NCI-H1105 (cell line): ENCODE measurements at regions not wholly inside any gene's neighbourhood (a gene's known extent, or its start where the extent isn't known, plus 50 kb on each side); places are given as distances from the start of the nearest gene placed in this dataset.
"Not testable (repeated sequence)": the region's sequence is repeated elsewhere in the genome, so short reads cannot be mapped to it uniquely, and the experiment has no call there.

Source experiments
- DNase-seq: peaks from one replicate; lab custom pipeline; 2025; lab: John Stamatoyannopoulos, UW

DNA sequence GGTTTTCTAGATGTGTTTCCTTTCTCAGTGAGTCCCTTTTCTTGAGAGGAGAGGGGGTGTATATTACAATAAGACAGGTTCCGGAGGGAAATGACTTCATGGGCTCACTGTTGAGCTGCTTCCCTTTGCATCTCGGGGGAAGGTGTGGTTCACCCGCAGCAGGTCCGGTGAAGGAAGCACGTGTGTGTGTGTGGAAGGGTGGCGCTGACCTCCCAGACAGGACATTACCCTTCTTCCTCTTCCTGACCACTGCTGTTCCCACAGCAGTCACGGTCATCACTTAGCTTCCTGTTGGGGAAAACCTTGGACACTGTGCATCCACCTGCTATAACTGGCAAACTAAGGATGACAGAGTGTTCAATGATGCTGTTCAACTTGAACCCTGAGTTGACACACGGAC lies 83.6 kb downstream of the PLEKHG1 start:
- no peak for DNase-seq

DNA sequence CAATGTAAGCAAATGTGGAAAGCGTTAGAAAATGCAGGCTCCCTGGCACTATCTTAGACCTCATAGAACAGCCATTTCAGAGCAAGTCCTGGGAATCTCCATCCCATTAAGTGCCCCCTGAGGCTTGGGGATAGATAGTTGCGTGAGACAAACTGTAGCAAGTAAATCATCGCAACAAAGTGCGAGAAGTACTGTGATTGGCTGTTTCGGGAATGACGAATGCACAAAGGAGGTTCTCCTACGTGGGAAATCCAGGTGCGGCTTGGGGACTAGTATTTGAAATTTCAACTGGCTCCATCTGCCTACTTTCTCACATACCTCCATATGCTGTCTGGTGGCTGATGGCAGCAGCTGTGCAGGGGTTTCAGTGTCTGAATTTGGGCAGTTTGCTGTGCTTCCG lies 84.5 kb downstream of the PLEKHG1 start:
- DNase-seq, result no peak

DNA sequence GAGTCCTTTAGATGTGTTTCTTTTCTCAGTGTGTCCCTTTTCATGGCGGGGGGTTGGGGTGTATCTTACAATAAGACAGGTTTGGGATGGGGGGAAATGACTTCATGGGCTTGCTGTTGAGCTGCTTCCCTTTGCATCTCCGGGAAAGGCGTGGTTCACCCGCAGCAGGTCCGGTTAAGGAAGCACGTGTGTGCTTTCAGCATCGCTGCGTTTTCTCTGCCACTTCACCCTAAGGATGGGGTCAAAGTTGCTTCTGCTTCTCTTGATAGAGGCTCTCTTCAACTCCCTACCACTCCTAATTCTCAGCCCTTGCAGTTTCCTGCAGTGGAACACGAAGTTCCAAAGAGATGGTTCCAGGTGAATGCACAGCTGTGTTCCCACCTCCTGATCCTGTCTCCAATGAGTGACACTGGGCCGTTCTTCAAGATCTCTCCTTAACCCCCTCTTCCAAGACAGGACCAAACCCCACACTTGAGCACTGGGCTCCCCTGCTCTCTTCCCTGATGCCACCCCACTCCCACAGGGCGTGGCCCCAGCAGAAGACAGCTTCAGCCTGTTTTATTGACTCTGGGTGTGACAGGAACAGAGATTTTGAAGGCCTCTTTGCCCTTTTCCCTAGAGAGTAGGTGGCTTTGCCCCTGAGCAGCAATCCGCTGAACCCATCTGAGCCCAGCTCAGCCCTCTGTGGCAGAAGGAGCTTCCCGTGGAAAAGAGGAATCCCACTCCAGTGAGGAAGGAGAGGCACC lies 85.2 kb downstream of the PLEKHG1 start:
- DNase-seq, result no peak

DNA sequence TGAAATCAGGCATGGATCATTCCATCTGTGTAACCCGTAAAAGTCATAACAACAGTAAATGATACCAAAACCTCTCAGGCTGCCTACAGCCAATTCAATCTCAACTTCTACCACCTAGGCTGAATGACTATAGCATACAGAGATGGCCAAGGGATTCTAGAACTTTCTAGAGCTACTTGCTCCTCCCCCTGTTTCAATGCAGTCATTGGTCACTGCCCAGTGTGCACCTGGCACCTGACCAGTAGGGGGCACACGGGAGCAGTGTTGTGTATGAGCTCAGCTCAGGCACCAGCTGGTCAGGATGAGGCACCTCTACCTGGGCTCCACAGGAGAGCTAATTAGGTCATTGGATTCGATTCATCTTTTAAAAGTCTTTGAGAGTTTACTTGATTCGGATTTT lies 86.2 kb downstream of the PLEKHG1 start:
- no peak for DNase-seq

DNA sequence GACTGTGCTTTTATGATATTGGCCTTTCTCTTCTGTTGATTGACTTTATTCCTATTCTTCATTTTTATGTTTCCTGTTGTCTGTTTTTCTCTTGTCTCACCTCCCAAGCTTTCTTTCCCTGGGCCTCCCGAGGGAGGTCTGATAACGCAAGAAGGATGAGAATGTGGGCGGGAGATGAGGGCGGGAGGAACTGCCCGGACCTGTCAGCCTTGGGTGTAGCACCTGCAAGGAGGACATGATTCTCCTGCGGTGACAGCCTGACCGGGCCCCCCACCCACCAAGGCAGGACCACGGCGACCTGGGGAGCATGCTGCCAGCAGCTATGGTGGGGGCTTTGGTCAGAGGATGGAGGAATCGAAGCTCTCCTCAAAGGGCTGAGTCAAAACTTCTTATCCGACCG lies 86.9 kb downstream of the PLEKHG1 start:
- no peak for DNase-seq

DNA sequence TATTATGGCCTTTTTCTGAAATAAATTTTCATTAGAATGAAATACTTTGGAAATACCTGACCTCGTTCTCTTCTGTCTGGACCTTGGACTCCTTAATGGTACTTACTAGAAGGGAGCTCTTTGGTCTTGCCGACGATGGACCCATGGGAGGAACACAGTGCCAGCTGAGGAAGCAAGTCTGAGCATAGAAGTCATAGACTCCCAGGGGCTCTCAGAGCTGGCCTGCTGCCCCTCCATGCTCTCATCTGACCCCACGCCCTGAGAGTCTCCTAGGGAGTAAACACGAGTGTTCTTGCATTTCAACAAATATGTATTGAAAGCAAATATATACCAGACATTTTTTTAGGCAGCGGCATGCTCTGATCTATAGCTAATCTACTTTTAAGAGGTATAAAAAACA lies 87.8 kb downstream of the PLEKHG1 start:
- DNase-seq, result no peak

DNA sequence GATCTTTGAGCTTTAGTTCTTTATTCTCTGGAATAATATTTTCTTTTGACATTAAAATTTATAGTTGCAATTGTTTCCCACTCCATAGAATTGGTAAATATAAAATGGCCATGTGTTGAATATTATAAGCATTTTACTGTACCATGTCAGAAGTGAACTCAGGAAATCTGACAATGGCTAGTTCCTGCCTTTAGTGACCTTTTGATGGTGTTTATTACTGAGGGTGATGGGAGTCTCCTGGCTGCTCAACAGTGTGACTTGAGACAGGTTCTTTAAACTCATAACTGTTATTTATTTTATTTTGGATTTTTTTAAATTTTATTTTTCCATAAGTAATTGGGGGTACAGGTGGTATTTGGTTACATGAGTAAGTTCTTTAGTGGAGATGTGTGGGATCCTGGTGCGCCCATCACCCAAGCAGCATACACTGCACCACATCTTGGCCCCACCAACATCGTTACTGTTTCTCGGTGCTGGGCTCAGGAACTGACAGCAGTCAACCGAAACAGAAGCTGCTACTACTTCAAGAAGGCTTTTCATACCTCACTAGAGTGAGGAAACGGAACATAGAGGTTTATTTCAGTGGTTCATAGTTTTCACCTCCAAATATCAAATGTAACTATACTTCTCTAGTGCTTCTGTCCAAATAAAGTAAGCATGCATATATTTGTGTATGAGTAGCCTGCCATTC lies 90.4 kb downstream of the PLEKHG1 start:
- no peak for DNase-seq

DNA sequence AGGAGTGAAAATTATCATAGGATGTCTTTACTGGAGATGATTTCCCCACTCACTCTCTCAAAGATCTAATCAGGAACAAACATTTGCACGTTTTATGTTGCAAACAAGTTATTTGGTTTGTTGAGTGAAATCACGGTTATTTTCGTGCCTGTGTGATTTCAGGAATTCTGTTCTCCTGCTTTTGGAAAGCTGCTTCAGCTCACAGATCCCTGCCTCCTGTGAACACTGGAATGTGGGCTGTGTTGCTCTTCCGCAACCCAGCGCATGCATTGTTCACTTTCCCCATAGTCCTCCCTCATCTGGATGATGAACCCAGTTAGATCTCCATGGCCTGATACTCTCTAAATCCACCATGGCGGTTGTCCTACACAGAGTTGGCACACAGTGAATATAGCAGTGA lies 91.0 kb downstream of the PLEKHG1 start:
- DNase-seq, result no peak

DNA sequence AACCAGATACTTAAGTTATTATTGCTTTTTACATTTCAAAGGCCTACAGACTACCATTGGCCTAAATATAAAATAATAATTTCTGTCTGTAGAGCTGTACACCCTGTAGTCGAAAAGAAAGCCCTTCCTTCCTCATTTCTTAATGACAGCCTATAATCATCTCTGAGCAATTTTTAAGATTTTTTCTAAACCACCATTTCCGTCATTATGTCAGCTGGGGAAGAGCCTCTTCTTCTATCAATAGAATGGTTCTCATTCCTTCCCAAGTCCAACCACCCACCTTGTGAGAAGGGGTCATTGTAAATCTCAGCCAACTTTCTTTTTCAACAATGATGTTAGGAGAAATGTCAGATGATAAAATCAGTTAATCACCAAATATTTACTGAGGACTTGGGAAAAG lies 91.8 kb downstream of the PLEKHG1 start:
- no peak for DNase-seq

DNA sequence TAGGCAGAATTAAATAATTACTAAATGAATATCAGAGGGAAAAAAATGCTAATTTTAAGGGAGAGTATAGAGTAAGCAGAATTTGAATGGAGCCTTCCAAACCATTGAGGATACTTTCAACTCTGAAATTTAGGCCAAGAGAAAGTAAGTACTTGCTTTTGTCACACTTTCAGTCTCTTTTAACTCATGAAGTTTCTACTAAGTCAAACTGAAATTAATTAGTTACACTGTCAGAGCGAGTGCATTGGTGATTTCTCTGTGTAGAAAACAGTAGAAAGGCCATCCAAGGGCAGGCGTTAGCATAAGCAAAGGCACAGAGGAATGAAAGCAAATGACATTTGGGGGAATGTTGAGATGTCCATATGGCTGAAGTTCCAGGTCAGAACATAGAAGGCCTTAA lies 92.9 kb downstream of the PLEKHG1 start:
- no peak for DNase-seq

DNA sequence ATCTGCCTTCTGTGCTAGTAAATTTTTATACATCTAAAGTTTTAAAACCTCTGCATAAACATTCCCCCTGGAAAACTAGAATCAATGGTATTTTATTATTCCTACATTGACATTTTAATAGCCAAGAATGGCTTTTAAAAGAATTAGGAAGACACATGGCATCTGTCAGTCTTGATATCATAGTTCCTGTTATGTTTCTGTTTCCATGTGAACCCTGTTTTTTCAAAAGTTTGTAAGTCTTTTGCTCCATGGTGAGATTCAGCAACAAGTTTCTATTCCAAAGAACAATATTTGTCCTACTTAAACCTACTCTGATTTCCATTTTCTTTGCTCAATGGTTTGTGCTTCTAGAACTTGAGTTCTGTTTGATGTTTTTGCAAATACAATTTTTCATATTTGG lies 95.2 kb downstream of the PLEKHG1 start:
- no peak for DNase-seq

DNA sequence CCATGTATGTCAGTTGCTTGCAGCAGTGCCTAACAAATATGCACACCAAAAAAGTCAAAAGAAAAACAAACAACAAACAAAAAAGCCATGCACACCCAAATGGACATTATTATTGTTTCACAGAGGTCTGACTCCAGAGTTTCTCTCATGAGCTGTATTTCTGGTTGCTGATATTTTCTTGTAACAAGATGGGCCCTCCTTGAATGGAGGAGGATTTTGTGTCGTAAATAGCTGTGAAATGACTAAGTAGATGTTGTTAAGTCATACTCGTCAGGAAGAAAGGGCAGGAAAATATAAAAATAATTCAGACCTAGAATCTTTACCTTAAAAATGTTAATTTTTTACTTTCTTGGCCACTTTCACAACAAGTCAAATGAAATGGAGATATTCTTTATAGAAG lies 96.0 kb downstream of the PLEKHG1 start:
- DNase-seq, result no peak

DNA sequence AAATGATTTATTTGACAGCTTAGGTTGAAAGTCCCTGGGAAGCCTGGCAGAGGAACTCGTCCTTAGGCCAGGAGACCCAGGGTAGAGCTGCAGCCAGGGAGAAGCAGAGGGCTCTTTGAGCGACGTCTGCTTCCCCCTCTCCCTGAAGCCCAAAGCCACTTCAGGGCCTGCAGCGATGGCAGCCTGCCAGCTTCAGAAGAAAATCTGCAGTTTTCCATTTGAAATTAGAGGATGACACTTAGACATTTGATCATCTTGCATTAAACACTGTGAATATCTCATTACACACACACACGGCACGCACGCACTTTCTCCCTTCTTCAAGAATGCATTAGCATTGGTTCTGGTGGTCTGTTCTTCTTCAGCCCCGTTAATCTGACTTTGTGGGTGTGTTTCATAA lies 96.5 kb downstream of the PLEKHG1 start:
- DNase-seq, result peak; percentile 31

DNA sequence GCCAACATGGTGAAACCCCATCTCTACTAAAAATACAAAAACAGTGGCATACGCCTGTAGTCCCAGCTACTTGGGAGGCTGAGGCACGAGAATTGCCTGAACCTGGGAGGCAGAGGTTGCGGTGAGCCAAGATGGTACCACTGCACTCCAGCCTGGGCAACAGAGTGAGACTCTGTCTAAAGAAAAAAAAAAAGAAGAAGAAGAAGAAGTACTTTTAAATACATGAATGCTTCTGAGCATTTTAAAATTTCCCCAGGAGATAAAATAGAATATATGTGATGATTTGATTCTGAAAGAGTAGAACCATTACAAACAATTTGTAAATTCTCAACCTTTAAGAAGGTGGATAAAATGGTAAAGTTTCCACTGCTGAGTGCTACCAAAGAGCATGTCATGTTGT lies 97.2 kb downstream of the PLEKHG1 start:
- DNase-seq, result not testable (repeated sequence)

DNA sequence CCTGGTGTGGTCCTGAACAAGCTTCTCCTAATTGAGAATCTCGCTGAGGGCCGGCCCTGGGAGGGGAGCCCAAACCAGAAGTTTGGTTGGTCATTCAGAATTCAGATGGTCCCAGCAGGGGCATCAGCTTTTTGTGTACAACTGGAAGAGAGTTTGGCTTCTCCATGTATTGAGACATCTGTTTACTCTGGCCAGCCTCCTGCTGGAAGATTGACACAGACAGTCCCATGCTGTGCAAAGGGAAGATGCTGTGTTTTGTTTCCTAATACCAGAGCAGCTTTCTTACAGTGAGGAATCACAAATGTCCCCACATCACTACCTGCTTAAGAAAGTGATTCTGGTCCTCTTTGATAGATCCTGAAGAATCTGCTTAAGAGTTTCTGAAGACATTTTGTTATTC lies 97.8 kb downstream of the PLEKHG1 start:
- no peak for DNase-seq

DNA sequence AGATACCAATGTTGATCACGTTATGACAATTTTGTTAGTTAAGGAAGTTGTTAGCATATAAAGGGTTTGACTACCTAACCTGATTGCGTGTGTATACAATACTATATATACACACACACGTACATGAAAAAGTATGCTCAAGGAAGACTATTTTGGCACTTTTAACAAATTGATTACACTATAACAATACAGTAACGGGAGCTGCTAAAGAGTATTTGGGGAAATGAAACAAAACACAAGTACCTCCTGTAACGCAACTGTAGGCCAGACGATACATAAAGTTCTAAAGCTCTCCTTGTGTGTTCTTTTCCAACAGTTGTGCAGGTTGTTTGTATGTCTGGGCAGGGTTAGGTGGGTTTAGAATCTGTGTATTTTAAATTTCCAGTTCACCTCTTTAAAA lies 98.7 kb downstream of the PLEKHG1 start:
- no peak for DNase-seq

DNA sequence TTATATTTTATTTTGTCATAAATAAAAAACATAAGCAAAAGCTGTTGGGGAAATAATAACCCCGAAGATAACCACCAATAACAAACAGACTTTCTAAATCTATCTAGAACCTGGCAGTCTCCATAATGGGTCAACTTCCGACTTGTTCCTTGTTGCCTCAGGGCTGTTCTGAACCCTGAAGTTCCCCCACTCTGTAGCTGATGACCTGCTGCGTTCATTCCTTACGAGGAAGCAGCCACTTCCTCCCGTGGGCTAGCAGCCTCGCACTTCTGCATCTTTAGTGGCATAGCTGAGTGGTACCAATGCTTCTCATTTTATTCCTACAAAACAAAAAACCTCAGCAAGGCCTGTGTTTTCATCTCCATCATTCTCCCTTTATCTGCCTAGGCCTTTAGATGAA lies 103.0 kb downstream of the PLEKHG1 start:
- DNase-seq, result no peak

DNA sequence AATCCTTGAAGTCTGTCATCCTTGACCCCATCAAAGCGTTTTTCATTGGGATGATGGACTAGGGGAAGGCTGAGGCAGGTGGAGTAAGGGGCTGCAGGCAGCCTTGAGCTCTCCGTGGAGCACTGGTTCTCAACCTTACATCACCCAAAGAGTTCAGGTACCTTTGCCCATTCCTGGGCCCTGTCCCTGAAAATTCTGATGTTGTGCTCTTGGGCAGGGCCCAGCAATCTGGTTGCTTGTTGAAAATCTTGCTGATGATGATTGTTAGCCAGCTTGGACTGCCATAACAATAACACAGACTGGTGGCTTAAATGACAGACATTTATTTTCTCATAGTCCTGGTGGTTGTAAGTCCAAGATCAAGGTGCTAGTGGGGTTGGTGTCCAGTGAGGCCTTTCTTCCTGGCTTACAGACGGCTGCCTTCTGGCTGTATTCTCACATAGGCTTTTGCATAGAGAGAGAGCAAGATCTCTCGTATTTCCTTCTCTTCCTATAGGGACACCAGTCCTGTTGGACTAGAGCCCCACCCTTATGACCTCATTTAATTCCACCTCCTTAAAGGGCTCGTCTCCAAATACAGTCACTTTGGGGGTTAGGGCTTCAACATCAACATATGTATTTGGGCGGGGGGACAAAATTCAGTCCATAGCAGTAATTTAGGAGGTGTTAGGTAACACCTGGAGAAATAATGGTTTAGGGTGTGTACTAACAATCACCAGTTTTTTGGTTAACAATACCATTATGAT lies 104.9 kb downstream of the PLEKHG1 start:
- DNase-seq, result no peak

DNA sequence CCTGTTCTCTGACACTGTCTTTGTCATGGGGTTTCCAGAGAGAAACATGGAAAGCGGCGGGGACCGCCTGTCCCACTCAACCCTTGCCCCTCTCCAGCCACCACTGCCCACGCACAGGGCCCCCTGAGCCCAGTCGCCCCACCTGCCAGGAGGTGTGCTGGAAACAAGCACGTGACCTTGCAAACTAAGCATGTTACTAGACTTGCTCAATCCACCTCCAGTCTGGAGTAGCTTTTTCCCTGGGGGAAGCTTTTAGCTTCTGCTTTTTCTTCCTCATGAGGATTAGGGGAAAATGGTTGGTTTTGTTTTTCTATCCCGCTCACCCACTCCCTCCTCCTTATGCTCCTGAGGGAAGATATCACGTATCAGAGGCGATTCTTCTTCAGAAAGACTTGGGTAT lies 105.7 kb downstream of the PLEKHG1 start:
- no peak for DNase-seq

DNA sequence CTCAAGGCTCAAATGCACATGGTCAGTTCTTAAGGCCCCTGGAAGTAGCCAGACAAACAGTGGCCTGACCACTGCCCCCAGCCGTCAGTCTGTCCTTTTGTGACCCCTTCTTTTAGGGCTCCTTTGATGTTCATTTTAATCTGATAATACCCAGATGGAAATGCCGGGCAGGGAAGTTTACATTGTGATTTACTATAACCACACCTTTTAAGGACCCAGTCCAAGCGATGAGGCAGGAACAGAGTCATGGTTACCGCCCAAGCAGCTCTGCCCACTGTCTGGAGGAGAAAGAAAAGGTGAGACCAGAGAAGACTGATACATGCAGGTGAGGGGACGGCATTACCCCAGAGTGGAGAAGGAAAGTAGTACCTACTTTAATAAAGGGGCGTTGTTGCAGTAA lies 110.6 kb downstream of the PLEKHG1 start:
- DNase-seq, result no peak

DNA sequence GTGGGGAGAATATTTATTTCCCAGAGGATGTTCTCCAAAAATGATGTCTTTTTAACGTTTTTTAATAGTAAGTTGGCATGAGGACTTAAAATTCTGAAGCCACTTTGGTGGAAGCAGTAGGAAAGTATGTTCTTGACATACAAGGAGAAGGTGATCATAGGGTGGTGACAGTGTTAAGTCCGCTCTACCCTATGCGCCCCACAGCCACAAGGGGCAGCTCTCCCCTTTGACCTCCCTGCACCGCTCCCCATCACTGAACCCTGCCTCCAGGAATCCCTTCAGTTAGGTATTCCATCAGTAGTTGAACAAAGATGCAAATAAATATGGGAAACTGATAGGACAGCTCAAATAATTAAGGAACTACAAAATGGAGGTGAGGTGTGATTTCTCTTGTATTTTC lies 111.4 kb downstream of the PLEKHG1 start:
- no peak for DNase-seq

DNA sequence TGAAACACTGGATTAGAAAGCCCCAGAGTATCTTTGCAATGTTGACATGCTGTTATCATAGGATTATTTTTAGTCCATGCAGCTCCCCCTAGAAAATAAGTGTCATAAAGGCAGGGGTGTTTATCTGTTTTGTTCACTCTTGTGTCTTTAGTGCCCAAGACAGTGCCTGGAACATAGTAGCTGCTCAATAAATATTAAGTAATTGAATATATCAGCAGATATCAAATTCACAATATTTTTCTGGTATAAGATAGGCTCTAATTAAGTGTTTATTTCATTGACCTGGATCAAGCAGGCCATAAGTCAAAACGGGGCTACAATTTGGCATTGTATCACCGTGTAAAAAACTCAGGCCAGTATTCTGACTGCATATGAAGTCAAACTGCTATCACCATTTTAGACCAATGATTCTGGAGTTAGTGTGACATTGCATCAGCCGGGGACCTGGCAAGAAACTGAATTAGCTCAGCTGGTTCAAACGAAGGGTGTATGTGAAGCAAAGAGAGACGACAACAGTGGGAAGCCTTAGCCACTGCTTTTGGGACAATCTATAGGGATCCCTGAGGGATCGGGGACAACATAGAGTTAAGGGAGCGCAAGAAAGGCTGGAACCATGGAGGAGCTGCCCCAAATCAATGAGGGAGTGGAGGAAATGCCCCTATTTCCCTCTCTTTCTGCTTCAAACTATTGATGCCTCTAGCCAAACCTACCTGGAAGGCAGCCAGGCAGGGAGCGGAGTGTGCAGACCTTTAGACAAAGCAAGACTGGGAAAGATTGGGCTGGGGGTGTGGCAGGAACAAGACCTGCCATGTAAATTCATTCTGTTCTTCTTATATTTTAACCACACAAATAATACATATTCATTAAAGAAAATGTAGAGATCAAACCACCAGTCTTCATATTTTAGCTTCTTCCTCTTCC lies 112.2 kb downstream of the PLEKHG1 start:
- DNase-seq, result no peak
